LNCAP (cell line): ENCODE measurements at regions not wholly inside any gene's neighbourhood (a gene's known extent, or its start where the extent isn't known, plus 50 kb on each side); places are given as distances from the start of the nearest gene placed in this dataset.

Experiments
- CTCF ChIP-seq: fragments of 450-650 bp; IDR thresholded peaks from 2 replicates; pipeline ENCODE4 v1.5.1; 2017; ENCODE audit warnings: mild to moderate bottlenecking

GRCh38 chr16:52787709-52788108 is 240.8 kb upstream of the TOX3 start:
- no peak for TF ChIP-seq CTCF

- TF ChIP-seq CTCF, result no peak
These were observed 239.1 kb upstream of the TOX3 start for GRCh38 chr16:52786091-52786490.

- no peak for TF ChIP-seq CTCF
These were observed 238.7 kb upstream of the TOX3 start for GRCh38 chr16:52785653-52786052.

- TF ChIP-seq CTCF, result no peak
These were observed 236.7 kb upstream of the TOX3 start for GRCh38 chr16:52783616-52784015.

GRCh38 chr16:52781005-52781630 is 234.2 kb upstream of the TOX3 start:
- no peak for TF ChIP-seq CTCF

GRCh38 chr16:52773026-52773425 is 226.1 kb upstream of the TOX3 start:
- no peak for TF ChIP-seq CTCF

- no peak for TF ChIP-seq CTCF
These were observed 223.9 kb upstream of the TOX3 start for GRCh38 chr16:52770828-52771227.

- no peak for TF ChIP-seq CTCF
These were observed 211.5 kb upstream of the TOX3 start for GRCh38 chr16:52758473-52758855.
